Left lung (tissue), 4 donors: ENCODE measurements at regions not wholly inside any gene's neighbourhood (a gene's known extent, or its start where the extent isn't known, plus 50 kb on each side); places are given as distances from the start of the nearest gene placed in this dataset.
A peak's percentile ranks its signal among the peaks of the same experiment; 100 is the strongest.

ENCODE experiments used
- ATAC-seq: fragments of 200-7000 bp; cut with Tn5 transposase; one replicate; pipeline ENCODE4 v1.9.1; 2020; ENCODE audit warnings: moderate library complexity
- DNase-seq, 4 donors: peaks; one replicate each; pipeline ENCODE4 v3.0.0-alpha.2; 2013 to 2020
- H3K27ac ChIP-seq, 2 donors: fragments of 200-600 bp; sonication (generic) in 1 of 2; one replicate each; pipeline versions ENCODE4 v1.5.0 to v1.8.0; 2020 to 2021
- H3K27me3 ChIP-seq, 2 donors: fragments of 200-600 bp; sonication (generic) in 1 of 2; one replicate each; pipeline versions ENCODE4 v1.5.0 to v1.8.0; 2020 to 2021
- H3K36me3 ChIP-seq, 2 donors: fragments of 200-600 bp; sonication (generic) in 1 of 2; one replicate each; pipeline versions ENCODE4 v1.5.0 to v1.8.0; 2020 to 2021
- H3K4me1 ChIP-seq, 2 donors: fragments of 200-600 bp; one replicate each; pipeline ENCODE4 v1.8.0; 2021
- H3K4me3 ChIP-seq, 2 donors: fragments of 200-600 bp; sonication (generic) in 1 of 2; one replicate each; pipeline versions ENCODE4 v1.5.0 to v1.8.0; 2020 to 2021; ENCODE audit warnings: mild to moderate bottlenecking in 1 of 2
- H3K9me3 ChIP-seq, 2 donors: fragments of 200-600 bp; sonication (generic) in 1 of 2; one replicate each; pipeline versions ENCODE4 v1.5.0 to v1.8.0; 2020 to 2021
- intact Hi-C, 2 donors: fragments of 100-400 bp; cut with DNase I; formaldehyde crosslinking; loops; one replicate each; pipeline versions ENCODE4 v1.11.2 to v1.14.2; 2022
- TF ChIP-seq, protein P1 (sequence below), 2 donors: fragments of 200-600 bp; sonication (generic) in 1 of 2; IDR thresholded peaks; one replicate each; pipeline versions ENCODE4 v1.5.0 to v1.8.0; 2021; ENCODE audit warnings: antibody characterized with exemption in 2 of 2
- donor health status: DM: no; HTN: yes; CAD: no.
- donor health status: DM: no; HTN: no; CAD: no.

DNA sequence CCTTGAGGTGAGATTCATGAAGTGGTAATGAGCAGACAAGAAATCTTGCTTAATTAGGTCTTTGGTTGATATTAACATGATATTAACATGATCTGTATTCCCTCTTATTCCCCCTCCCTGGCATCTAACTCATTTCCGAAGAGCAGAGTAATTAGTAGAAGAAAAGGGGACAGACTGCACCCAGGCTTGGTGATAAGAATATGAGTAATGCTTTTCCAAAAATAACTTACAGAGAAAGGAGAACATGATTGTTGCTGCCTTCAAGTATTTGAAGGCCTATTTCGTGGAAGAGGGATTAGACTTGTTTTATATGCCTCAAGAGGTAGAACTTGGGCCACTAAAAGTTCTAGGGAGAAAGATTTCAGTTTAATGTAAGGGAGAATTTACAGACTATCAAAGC, 130.6 kb upstream of the ATP5MC3 start:
- DNase-seq (no peak), ATAC-seq (no peak)
- Histone ChIP-seq H3K9me3 (no peaks in the 10 kb centered on the region), H3K27ac (no peak overlapping the region), H3K27me3 (peaks cover 0 to 11% of the 10 kb centered on the region in 2 donors), H3K4me1 (no peaks in the 10 kb centered on the region), H3K36me3 (no peaks in the 10 kb centered on the region), H3K4me3 (no peak overlapping the region)
- intact Hi-C loops = no loop called here
- TF ChIP-seq, protein P1, sequence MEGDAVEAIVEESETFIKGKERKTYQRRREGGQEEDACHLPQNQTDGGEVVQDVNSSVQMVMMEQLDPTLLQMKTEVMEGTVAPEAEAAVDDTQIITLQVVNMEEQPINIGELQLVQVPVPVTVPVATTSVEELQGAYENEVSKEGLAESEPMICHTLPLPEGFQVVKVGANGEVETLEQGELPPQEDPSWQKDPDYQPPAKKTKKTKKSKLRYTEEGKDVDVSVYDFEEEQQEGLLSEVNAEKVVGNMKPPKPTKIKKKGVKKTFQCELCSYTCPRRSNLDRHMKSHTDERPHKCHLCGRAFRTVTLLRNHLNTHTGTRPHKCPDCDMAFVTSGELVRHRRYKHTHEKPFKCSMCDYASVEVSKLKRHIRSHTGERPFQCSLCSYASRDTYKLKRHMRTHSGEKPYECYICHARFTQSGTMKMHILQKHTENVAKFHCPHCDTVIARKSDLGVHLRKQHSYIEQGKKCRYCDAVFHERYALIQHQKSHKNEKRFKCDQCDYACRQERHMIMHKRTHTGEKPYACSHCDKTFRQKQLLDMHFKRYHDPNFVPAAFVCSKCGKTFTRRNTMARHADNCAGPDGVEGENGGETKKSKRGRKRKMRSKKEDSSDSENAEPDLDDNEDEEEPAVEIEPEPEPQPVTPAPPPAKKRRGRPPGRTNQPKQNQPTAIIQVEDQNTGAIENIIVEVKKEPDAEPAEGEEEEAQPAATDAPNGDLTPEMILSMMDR (IDR thresholded peaks at IDR 0.05) = no peak

DNA sequence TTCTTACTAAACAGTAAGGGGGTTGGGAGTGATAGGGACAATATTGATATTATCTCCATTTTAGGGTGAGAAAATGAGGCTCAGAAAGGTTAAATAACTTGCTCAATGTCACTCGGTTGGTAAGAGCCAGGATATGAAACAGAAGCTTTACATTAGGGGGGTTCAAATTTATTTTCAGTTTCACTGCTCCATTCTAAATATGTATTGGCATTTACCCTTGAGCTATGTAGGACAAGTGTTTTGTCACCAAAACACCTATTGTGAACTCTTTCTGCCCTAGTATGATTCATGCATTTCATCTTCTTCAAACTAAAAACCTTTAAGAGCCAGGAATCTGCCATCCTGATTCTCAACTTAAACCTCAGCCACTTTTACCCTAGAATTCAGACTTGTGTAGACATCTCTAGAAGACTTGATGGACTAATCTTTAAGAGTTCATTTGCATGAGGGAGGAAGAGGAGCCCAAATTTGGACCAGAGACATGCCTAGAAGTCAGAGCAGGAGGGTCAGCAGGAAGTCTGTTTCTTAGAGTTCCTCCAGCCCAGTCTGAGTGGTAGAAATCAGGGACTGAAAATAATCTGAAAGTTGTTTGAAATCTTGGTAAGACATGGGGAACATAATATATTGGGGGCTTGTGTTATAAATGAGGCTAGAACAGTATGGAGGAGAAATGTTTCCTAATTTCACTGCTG, 129.4 kb upstream of the ATP5MC3 start:
- no peaks in the 10 kb centered on the region for H3K36me3 ChIP-seq
- peaks cover 0 to 11% of the 10 kb centered on the region in 2 donors for H3K27me3 ChIP-seq
- TF ChIP-seq, protein P1 (IDR thresholded peaks at IDR 0.05) = no peak
- H3K27ac ChIP-seq = no peak overlapping the region
- no peak for DNase-seq
- H3K4me1 ChIP-seq = no peaks in the 10 kb centered on the region
- no peak overlapping the region for H3K4me3 ChIP-seq
- ATAC-seq = no peak
- intact Hi-C loops = no loop called here
- no peaks in the 10 kb centered on the region for H3K9me3 ChIP-seq

DNA sequence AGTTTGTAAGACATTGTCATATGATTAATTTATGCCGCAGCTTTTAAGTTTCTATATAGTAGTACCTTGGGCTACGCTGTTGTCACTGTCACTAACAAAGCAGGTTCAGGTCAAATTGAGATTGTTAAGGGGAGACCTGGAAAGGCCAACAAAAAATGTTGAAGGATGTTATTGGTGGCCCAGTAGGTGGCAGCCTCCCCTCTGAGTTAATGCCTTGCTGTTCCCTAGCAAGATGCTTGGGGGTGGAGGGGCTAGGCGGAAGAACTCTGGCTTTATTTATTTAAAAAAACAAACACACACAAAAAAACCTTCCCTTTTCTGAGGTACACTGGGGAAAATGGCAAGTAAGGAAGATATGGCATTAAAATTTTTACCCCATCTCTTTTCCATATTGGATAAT, 128.3 kb upstream of the ATP5MC3 start:
- no peaks in the 10 kb centered on the region for H3K9me3 ChIP-seq
- peaks cover 0 to 11% of the 10 kb centered on the region in 2 donors for H3K27me3 ChIP-seq
- ATAC-seq (no peak), DNase-seq (peak in 1 of 4 donors; percentile 43)
- H3K27ac ChIP-seq = no peak overlapping the region
- H3K4me3 ChIP-seq = no peak overlapping the region
- TF ChIP-seq, protein P1 (IDR thresholded peaks at IDR 0.05) = no peak
- intact Hi-C loops = no loop called here
- H3K36me3 ChIP-seq = no peaks in the 10 kb centered on the region
- H3K4me1 ChIP-seq = no peaks in the 10 kb centered on the region

DNA sequence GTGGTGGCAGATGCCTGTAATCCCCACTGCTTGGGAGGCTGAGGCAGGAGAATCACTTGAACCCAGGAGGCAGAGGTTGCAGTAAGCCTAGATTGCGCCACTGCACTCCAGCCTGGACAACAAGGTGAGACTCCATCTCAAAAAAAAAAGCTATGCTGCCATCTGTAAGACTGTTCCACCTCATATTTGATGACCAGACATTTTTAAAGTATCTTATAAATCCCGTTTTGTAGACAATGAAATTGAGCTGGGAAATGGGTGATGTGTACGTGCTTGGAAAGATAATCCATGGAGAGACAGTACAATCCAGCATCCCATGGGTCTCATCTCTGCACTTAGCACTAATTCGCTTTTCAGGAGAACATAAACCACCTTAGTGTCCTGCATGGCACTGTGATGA, 126.5 kb upstream of the ATP5MC3 start:
- H3K27me3 ChIP-seq = peaks cover 0 to 11% of the 10 kb centered on the region in 2 donors
- H3K27ac ChIP-seq = no peak overlapping the region
- H3K4me1 ChIP-seq = no peaks in the 10 kb centered on the region
- DNase-seq = no peak
- no peak for ATAC-seq
- no peaks in the 10 kb centered on the region for H3K36me3 ChIP-seq
- no peak overlapping the region for H3K4me3 ChIP-seq
- no peaks in the 10 kb centered on the region for H3K9me3 ChIP-seq
- TF ChIP-seq, protein P1 (IDR thresholded peaks at IDR 0.05) = no peak
- intact Hi-C loops = no loop called here

DNA sequence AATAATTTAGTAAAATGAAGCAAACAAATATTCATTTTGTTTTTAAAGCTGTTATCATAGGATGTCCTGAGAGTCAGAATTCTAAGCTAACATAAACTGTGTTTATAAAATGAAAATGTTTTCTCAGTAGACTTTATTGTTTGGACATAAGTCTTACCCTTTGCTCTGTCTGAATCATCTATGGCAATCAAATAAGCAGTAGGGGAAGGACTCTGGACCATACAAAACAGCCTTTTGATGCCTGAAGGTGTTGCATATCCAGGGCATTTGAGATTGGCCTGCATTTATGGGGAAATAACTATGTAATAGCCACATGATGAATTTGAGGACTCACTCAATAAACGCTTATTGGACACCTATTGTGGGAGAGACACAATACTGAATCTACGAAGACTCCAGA, 123.0 kb upstream of the ATP5MC3 start:
- intact Hi-C loops = no loop called here
- Histone ChIP-seq H3K4me3 (no peak overlapping the region), H3K4me1 (no peaks in the 10 kb centered on the region), H3K27ac (no peak overlapping the region), H3K9me3 (no peaks in the 10 kb centered on the region), H3K36me3 (no peaks in the 10 kb centered on the region), H3K27me3 (peaks cover 0 to 11% of the 10 kb centered on the region in 2 donors)
- TF ChIP-seq, protein P1 (IDR thresholded peaks at IDR 0.05) = no peak
- DNase-seq = no peak
- ATAC-seq = no peak
